Prostate gland (tissue), 2 donors: ENCODE measurements at regions not wholly inside any gene's neighbourhood (a gene's known extent, or its start where the extent isn't known, plus 50 kb on each side); places are given as distances from the start of the nearest gene placed in this dataset.

Experiments used
- POLR2A ChIP-seq: fragments of 450-650 bp; IDR thresholded peaks from one replicate; pipeline ENCODE4 v1.6.1; 2016; ENCODE audit warnings: antibody characterized with exemption, mild to moderate bottlenecking
- POLR2AphosphoS5 ChIP-seq: sonication (generic); formaldehyde crosslinking; IDR thresholded peaks from one replicate; pipeline ENCODE4 v1.6.1; 2017; ENCODE audit warnings: antibody characterized with exemption
- TF ChIP-seq, protein P1 (sequence below), 4 experiments: fragments of 200-600 bp in 2 of 4; fragments of 450-650 bp in 2 of 4; sonication (generic) in 2 of 4; IDR thresholded peaks; 1 replicate in 3 of 4; 2 replicates in 1 of 4; pipeline ENCODE4 v1.5.1; 2016 to 2019; ENCODE audit warnings: antibody characterized with exemption in 4 of 4, mild to moderate bottlenecking in 2 of 4, moderate library complexity in 2 of 4

DNA sequence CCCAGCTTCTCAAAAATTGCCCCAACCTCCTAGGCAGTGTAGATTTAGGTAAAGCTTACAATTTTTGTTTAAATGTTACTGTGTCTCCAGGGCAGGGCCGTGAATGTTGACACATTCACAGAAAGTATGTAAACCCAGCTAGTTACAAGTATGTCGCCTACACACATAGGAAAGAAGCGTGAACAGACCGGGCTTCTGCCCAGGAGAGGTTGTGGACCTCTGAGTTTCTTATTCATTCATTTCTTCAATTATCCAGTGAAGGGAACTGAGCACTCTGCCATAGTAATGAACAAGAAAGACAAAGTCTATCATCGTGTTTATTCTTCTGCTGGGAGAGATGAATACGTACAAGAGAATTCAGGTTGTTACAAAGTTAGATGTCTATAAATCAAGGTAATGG is 93.2 kb downstream of the TRIML1 start:
- TF ChIP-seq, protein P1, sequence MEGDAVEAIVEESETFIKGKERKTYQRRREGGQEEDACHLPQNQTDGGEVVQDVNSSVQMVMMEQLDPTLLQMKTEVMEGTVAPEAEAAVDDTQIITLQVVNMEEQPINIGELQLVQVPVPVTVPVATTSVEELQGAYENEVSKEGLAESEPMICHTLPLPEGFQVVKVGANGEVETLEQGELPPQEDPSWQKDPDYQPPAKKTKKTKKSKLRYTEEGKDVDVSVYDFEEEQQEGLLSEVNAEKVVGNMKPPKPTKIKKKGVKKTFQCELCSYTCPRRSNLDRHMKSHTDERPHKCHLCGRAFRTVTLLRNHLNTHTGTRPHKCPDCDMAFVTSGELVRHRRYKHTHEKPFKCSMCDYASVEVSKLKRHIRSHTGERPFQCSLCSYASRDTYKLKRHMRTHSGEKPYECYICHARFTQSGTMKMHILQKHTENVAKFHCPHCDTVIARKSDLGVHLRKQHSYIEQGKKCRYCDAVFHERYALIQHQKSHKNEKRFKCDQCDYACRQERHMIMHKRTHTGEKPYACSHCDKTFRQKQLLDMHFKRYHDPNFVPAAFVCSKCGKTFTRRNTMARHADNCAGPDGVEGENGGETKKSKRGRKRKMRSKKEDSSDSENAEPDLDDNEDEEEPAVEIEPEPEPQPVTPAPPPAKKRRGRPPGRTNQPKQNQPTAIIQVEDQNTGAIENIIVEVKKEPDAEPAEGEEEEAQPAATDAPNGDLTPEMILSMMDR (IDR thresholded peaks at IDR 0.05): no peak
- TF ChIP-seq POLR2AphosphoS5 (no peak), POLR2A (no peak)
